Spleen (tissue), 11 donors: ENCODE measurements at regions not wholly inside any gene's neighbourhood (a gene's known extent, or its start where the extent isn't known, plus 50 kb on each side); places are given as distances from the start of the nearest gene placed in this dataset.

Experiments used
- DNase-seq: peaks from one replicate; pipeline ENCODE4 v3.0.0-alpha.2; 2020
- H3K27ac ChIP-seq, 8 donors: fragments of 200-600 bp; sonication (generic) in 7 of 8; 1 replicate in 4 of 8; 2 replicates in 4 of 8; pipeline versions ENCODE4 v1.5.0 to v1.8.0; 2016 to 2021; ENCODE audit warnings: inconsistent platforms in 4 of 8, mild to moderate bottlenecking in 4 of 8, moderate library complexity in 1 of 8
- H3K27me3 ChIP-seq, 7 donors: fragments of 200-600 bp; sonication (generic) in 6 of 7; replicated peaks in 1 of 7; 1 replicate in 4 of 7; 2 replicates in 3 of 7; pipeline versions ENCODE4 v1.5.0 to v1.8.0; 2016 to 2021; ENCODE audit warnings: inconsistent platforms in 3 of 7, mild to moderate bottlenecking in 1 of 7
- H3K36me3 ChIP-seq, 6 donors: fragments of 200-600 bp; sonication (generic) in 5 of 6; 1 replicate in 4 of 6; 2 replicates in 2 of 6; pipeline versions ENCODE4 v1.5.0 to v1.8.0; 2016 to 2021; ENCODE audit warnings: inconsistent platforms in 2 of 6
- H3K4me1 ChIP-seq, 6 donors: fragments of 200-600 bp; sonication (generic) in 5 of 6; 1 replicate in 3 of 6; 2 replicates in 3 of 6; pipeline versions ENCODE4 v1.5.0 to v1.8.0; 2016 to 2021; ENCODE audit warnings: inconsistent platforms in 3 of 6
- H3K4me3 ChIP-seq, 8 donors: fragments of 200-600 bp; sonication (generic) in 7 of 8; 1 replicate in 4 of 8; 2 replicates in 4 of 8; pipeline versions ENCODE4 v1.5.0 to v1.8.0; 2016 to 2021; ENCODE audit warnings: inconsistent platforms in 4 of 8, mild to moderate bottlenecking in 4 of 8, moderate library complexity in 2 of 8
- H3K9me3 ChIP-seq, 8 donors: fragments of 200-600 bp; sonication (generic) in 7 of 8; 1 replicate in 4 of 8; 2 replicates in 4 of 8; pipeline versions ENCODE4 v1.5.0 to v1.8.0; 2016 to 2021; ENCODE audit warnings: inconsistent platforms in 4 of 8
- CTCF ChIP-seq, 11 experiments: fragments of 200-600 bp in 7 of 11; fragments of 450-650 bp in 4 of 11; sonication (generic) in 4 of 11; IDR thresholded peaks in 8 of 11; conservative IDR thresholded peaks in 3 of 11; 1 replicate in 7 of 11; 2 replicates in 4 of 11; pipeline versions ENCODE4 v1.4.0 to v1.8.0; 2016 to 2021; ENCODE audit warnings: antibody characterized with exemption in 11 of 11, inconsistent platforms in 4 of 11, mild to moderate bottlenecking in 1 of 11
- POLR2A ChIP-seq, 3 donors: fragments of 450-650 bp; IDR thresholded peaks; one replicate each; pipeline ENCODE4 v1.5.1; 2017; ENCODE audit warnings: antibody characterized with exemption in 3 of 3, mild to moderate bottlenecking in 1 of 3
- POLR2AphosphoS5 ChIP-seq, 3 donors: sonication (generic); formaldehyde crosslinking; IDR thresholded peaks; one replicate each; pipeline ENCODE4 v1.5.1; 2017; ENCODE audit warnings: antibody characterized with exemption in 3 of 3
- WGBS, 5 donors: extraction: QIAGEN DNeasy Blood & Tissue Kit in 3 of 5; methylation state at CpG; one replicate each; pipeline versions ENCODE4 v1.1.5 to v1.1.7; 2013 to 2018; 5-methylcytosine and 5-hydroxymethylcytosine counted together
- intact Hi-C: fragments of 100-400 bp; cut with DNase I; formaldehyde crosslinking; loops from one replicate; pipeline ENCODE4 v1.15.0; 2023; ENCODE audit warnings: low total_unique reads
- microRNA-seq, 3 donors: library from miRNA; unstranded; fragments of <30 nt; microRNA quantifications; one replicate each; pipeline versions ENCODE4 to v1.1.0, GENCODE V29; 2019 to 2020
- small RNA-seq, 4 donors: library from RNA; depleted of rRNA; stranded (forward); fragments of <200 nt; gene quantifications; one replicate each; pipeline ENCODE3, GENCODE V24; 2016
- donor health status: healthy with polysubstance abuse.
- donor health status: DM: no; HTN: no; CAD: no; lungs with moderate emphysema.
- donor health status: DM: no; HTN: no; CAD: no.
- donor health status: Bipolar disorder and iron deficiency.
- donor health status: healthy.
- donor health status: DM: no; HTN: no; CAD: no.
- donor health status: DM: yes; HTN: yes; CAD: no.

- no peaks in the 10 kb centered on the region for H3K9me3 ChIP-seq
- intact Hi-C loops: no loop called here
- H3K27me3 ChIP-seq: peaks cover 0 to 92% (median 0%) of the 10 kb centered on the region in 7 donors
These were observed 52.1 kb upstream of the ZBTB40 start for GRCh38 chr1:22399421-22400091.

More at GRCh38 chr1:22399421-22400091, 52.1 kb upstream of the ZBTB40 start:
- peaks cover 0 to 6% (median 0%) of the 10 kb centered on the region in 6 donors for H3K4me1 ChIP-seq
- 82 to 92% (median 86%) methylated on average over 10 of the region's 10 CpGs for WGBS, 5 donors
- DNase-seq: no peak
- H3K4me3 ChIP-seq: no peak overlapping the region
- no peaks in the 10 kb centered on the region for H3K36me3 ChIP-seq
- no peak for TF ChIP-seq CTCF (IDR thresholded peaks at IDR 0.05 in 8 of 11, conservative IDR thresholded peaks at IDR 0.05 in 3 of 11)
- TF ChIP-seq POLR2AphosphoS5 (IDR thresholded peaks at IDR 0.05): no peak
- no peak for TF ChIP-seq POLR2A (IDR thresholded peaks at IDR 0.05)
- no peak overlapping the region for H3K27ac ChIP-seq

Small RNA genes lying in the stretch of these regions (microRNA-seq; reads per million reads assigned to microRNA genes)
- 0 reads per million in 3 donors for gene MIR4418

Small RNA genes lying in the stretch of these regions (small RNA-seq; reads per million reads assigned to genes)
- gene MIR4418: 0 reads per million in 4 donors
